H9 (cell line): ENCODE measurements at regions not wholly inside any gene's neighbourhood (a gene's known extent, or its start where the extent isn't known, plus 50 kb on each side); places are given as distances from the start of the nearest gene placed in this dataset.

Source experiments
- DNase-seq: peaks from one replicate; pipeline ENCODE4 v3.0.0-alpha.2; 2017
- H2AFZ ChIP-seq: one replicate; pipeline ENCODE4 v1.6.1; 2013; ENCODE audit warnings: mild to moderate bottlenecking, low read length, control low read depth, moderate library complexity
- H2AK5ac ChIP-seq: 2 replicates; pipeline ENCODE4 v1.6.1; 2013; ENCODE audit warnings: low read length, control low read depth, mixed read lengths; ENCODE audit not compliant: insufficient read length
- H2BK120ac ChIP-seq: one replicate; pipeline ENCODE4 v1.6.1; 2013; ENCODE audit warnings: low read depth, mild to moderate bottlenecking, low read length, control low read depth, inconsistent platforms; ENCODE audit not compliant: poor library complexity, severe bottlenecking
- H2BK12ac ChIP-seq: 2 replicates; pipeline ENCODE4 v1.6.1; 2013; ENCODE audit warnings: low read length, control low read depth, mixed read lengths, low read depth; ENCODE audit not compliant: insufficient read length
- H2BK15ac ChIP-seq: 2 replicates; pipeline ENCODE4 v1.6.1; 2013; ENCODE audit warnings: low read depth, low read length, control low read depth
- H2BK20ac ChIP-seq: one replicate; pipeline ENCODE4 v1.6.1; 2013; ENCODE audit warnings: low read depth, mild to moderate bottlenecking, low read length, control low read depth, inconsistent platforms; ENCODE audit not compliant: poor library complexity, severe bottlenecking
- H2BK5ac ChIP-seq: 2 replicates; pipeline ENCODE4 v1.6.1; 2013; ENCODE audit warnings: low read length, control low read depth, mixed read lengths; ENCODE audit not compliant: insufficient read length
- H3K14ac ChIP-seq: 2 replicates; pipeline ENCODE4 v1.6.1; 2013; ENCODE audit warnings: low read length, control low read depth; ENCODE audit not compliant: insufficient read depth
- H3K18ac ChIP-seq: 2 replicates; pipeline ENCODE4 v1.6.1; 2013; ENCODE audit warnings: low read depth, mild to moderate bottlenecking, mixed read lengths, low read length, control low read depth; ENCODE audit not compliant: insufficient read length
- H3K23ac ChIP-seq: 2 replicates; pipeline ENCODE4 v1.6.1; 2013; ENCODE audit warnings: low read length, control low read depth, mixed read lengths, low read depth; ENCODE audit not compliant: insufficient read length
- H3K23me2 ChIP-seq: 2 replicates; pipeline ENCODE4 v1.6.1; 2013; ENCODE audit warnings: low read depth, mild to moderate bottlenecking, mixed read lengths, low read length, control low read depth; ENCODE audit not compliant: insufficient read length, poor library complexity, severe bottlenecking
- H3K27ac ChIP-seq: 2 replicates; pipeline ENCODE4 v1.5.1; 2013; ENCODE audit warnings: low read length, control low read depth, mixed read lengths, low read depth; ENCODE audit not compliant: insufficient read length
- H3K27me3 ChIP-seq: 2 replicates; pipeline ENCODE4 v1.6.1; 2013; ENCODE audit warnings: low read length, control low read depth, inconsistent platforms; ENCODE audit not compliant: insufficient read depth
- H3K4ac ChIP-seq: 2 replicates; pipeline ENCODE4 v1.6.1; 2013; ENCODE audit warnings: low read depth, mild to moderate bottlenecking, control low read depth, inconsistent platforms, low read length, moderate library complexity
- H3K4me1 ChIP-seq: 2 replicates; pipeline ENCODE4 v1.6.1; 2013; ENCODE audit warnings: low read length, control low read depth, inconsistent platforms; ENCODE audit not compliant: insufficient read depth
- H3K4me2 ChIP-seq: 2 replicates; pipeline ENCODE4 v1.6.1; 2013; ENCODE audit warnings: low read length, control low read depth, mixed read lengths; ENCODE audit not compliant: insufficient read length, insufficient read depth
- H3K56ac ChIP-seq: 2 replicates; pipeline ENCODE4 v1.6.1; 2013; ENCODE audit warnings: low read depth, mild to moderate bottlenecking, mixed read lengths, low read length, control low read depth; ENCODE audit not compliant: insufficient read length
- H3K79me1 ChIP-seq: 2 replicates; pipeline ENCODE4 v1.6.1; 2013; ENCODE audit warnings: low read depth, mild to moderate bottlenecking, moderate library complexity, low read length, control low read depth, inconsistent platforms; ENCODE audit not compliant: insufficient read depth, poor library complexity, severe bottlenecking
- H3K79me2 ChIP-seq: 2 replicates; pipeline ENCODE4 v1.6.1; 2013; ENCODE audit warnings: low read length, control low read depth, inconsistent platforms; ENCODE audit not compliant: insufficient read depth
- H3K9ac ChIP-seq: 2 replicates; pipeline ENCODE4 v1.6.1; 2013; ENCODE audit warnings: low read length, control low read depth, mixed read lengths; ENCODE audit not compliant: insufficient read length; ENCODE audit errors: extremely low read depth
- H3K9me3 ChIP-seq: one replicate; pipeline ENCODE4 v1.6.1; 2013; ENCODE audit warnings: low read depth, low read length, inconsistent platforms; ENCODE audit not compliant: control insufficient read depth
- H3T11ph ChIP-seq: one replicate; pipeline ENCODE4 v1.6.1; 2013; ENCODE audit warnings: mild to moderate bottlenecking, low read length, control low read depth, inconsistent platforms
- H4K20me1 ChIP-seq: one replicate; pipeline ENCODE4 v1.6.1; 2013; ENCODE audit not compliant: control insufficient read depth, insufficient read length, insufficient read depth
- H4K5ac ChIP-seq: 2 replicates; pipeline ENCODE4 v1.6.1; 2013; ENCODE audit warnings: low read depth, mild to moderate bottlenecking, mixed read lengths, low read length, control low read depth; ENCODE audit not compliant: insufficient read length
- H4K8ac ChIP-seq: replicated peaks from 2 replicates; pipeline ENCODE4 v1.6.1; 2013; ENCODE audit warnings: low read length, control low read depth, mixed read lengths, low read depth; ENCODE audit not compliant: insufficient read length
- H4K91ac ChIP-seq: 2 replicates; pipeline ENCODE4 v1.6.1; 2013; ENCODE audit warnings: low read depth, mild to moderate bottlenecking, moderate library complexity, mixed read lengths, low read length, control low read depth; ENCODE audit not compliant: insufficient read length
- H3K27ac Mint-ChIP-seq, 3 experiments: 2 replicates in 2 of 3; 3 replicates in 1 of 3; pipeline ENCODE4 v1.8.0; 2020 to 2021; ENCODE audit warnings: mixed read lengths in 3 of 3, mild to moderate bottlenecking in 1 of 3, moderate library complexity in 1 of 3
- H3K27me3 Mint-ChIP-seq: 2 replicates; pipeline ENCODE4 v1.8.0; 2021; ENCODE audit warnings: low read depth, mild to moderate bottlenecking, moderate library complexity, mixed read lengths
- H3K36me3 Mint-ChIP-seq, 3 experiments: 2 replicates in 2 of 3; 3 replicates in 1 of 3; pipeline ENCODE4 v1.8.0; 2020 to 2021; ENCODE audit warnings: low read depth in 3 of 3, mixed read lengths in 3 of 3; ENCODE audit not compliant: insufficient read depth in 1 of 3
- H3K4me1 Mint-ChIP-seq, 2 experiments: 2 replicates each; pipeline ENCODE4 v1.8.0; 2020; ENCODE audit warnings: mixed read lengths in 2 of 2
- H3K4me3 Mint-ChIP-seq, 2 experiments: 2 replicates in 1 of 2; 3 replicates in 1 of 2; pipeline ENCODE4 v1.8.0; 2020 to 2021; ENCODE audit warnings: mild to moderate bottlenecking in 2 of 2, mixed read lengths in 2 of 2, moderate library complexity in 1 of 2
- H3K9me3 Mint-ChIP-seq, 2 experiments: 2 replicates in 1 of 2; 3 replicates in 1 of 2; pipeline ENCODE4 v1.8.0; 2020; ENCODE audit warnings: mild to moderate bottlenecking in 2 of 2, mixed read lengths in 2 of 2, moderate library complexity in 1 of 2
- WGBS: extraction: QIAGEN DNeasy Blood & Tissue Kit; methylation state at CpG from one replicate; pipeline ENCODE4 v1.1.7; 2013; ENCODE audit warnings: missing lambda C conversion rate, low lambda C conversion rate, mixed read lengths; ENCODE audit not compliant: insufficient read length; ENCODE audit errors: extremely low coverage; 5-methylcytosine and 5-hydroxymethylcytosine counted together
- TF ChIP-seq, protein P1 (sequence below): fragments of 200-600 bp; sonication (generic); conservative IDR thresholded peaks from 3 replicates; pipeline ENCODE4 v1.8.0; 2021; ENCODE audit warnings: antibody characterized with exemption, mild to moderate bottlenecking

DNA sequence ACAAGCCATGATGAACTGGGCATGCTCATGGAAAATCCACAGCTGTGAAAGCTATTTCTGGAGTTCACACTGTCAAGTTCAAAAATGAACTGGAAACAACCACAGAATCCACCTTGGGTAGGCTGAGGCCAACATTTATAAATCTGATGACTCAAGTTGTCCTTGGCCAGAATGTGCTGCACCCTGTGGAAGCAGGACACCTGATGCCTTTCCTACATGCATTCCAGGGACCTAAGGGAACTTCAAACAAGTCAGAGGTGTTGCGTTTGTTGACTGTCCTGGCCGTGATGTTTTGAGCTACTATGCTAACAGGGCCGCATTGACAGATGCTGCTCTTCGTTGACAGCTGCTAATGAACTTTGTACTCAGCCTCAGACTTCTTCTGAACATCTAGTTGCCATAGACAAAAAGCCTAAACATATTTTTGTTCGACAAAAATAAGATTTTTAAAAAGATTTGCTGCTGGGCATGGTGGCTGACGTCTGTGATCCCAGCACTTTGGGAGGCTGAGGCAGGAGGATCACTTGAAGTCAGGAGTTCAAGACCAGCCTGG lies 127.9 kb upstream of the SLC45A1 start:
- H2BK5ac ChIP-seq, result no peak overlapping the region
- no peak overlapping the region for H2BK120ac ChIP-seq
- H3K23ac ChIP-seq, result no peak overlapping the region
- H3K14ac ChIP-seq, result no peak overlapping the region
- WGBS, result no CpG with 5 or more reads among the region's 6 CpGs
- no peak overlapping the region for H3K56ac ChIP-seq
- Mint-ChIP-seq H3K27ac (no peak overlapping the region), H3K4me1 (peaks cover 8 to 9% of the 10 kb centered on the region in 2 experiments), H3K9me3 (no peaks in the 10 kb centered on the region; a peak in 1 of 5 replicates), H3K36me3 (no peaks in the 10 kb centered on the region), H3K27me3 (no peaks in the 10 kb centered on the region), H3K4me3 (no peak overlapping the region)
- no peaks in the 10 kb centered on the region for H3K79me1 ChIP-seq
- H2AFZ ChIP-seq, result no peak overlapping the region
- H3K4me2 ChIP-seq, result no peak overlapping the region
- H3K18ac ChIP-seq, result no peak overlapping the region
- no peaks in the 10 kb centered on the region for H3K9me3 ChIP-seq
- H3K27ac ChIP-seq, result no peak overlapping the region
- H3K23me2 ChIP-seq, result no peaks in the 10 kb centered on the region
- peaks cover 2% of the 10 kb centered on the region; the same call in 1 of the 2 replicates for H3K4me1 ChIP-seq
- H2BK12ac ChIP-seq, result no peak overlapping the region
- no peaks in the 10 kb centered on the region for H3K79me2 ChIP-seq
- TF ChIP-seq, protein P1, sequence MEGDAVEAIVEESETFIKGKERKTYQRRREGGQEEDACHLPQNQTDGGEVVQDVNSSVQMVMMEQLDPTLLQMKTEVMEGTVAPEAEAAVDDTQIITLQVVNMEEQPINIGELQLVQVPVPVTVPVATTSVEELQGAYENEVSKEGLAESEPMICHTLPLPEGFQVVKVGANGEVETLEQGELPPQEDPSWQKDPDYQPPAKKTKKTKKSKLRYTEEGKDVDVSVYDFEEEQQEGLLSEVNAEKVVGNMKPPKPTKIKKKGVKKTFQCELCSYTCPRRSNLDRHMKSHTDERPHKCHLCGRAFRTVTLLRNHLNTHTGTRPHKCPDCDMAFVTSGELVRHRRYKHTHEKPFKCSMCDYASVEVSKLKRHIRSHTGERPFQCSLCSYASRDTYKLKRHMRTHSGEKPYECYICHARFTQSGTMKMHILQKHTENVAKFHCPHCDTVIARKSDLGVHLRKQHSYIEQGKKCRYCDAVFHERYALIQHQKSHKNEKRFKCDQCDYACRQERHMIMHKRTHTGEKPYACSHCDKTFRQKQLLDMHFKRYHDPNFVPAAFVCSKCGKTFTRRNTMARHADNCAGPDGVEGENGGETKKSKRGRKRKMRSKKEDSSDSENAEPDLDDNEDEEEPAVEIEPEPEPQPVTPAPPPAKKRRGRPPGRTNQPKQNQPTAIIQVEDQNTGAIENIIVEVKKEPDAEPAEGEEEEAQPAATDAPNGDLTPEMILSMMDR, result no peak
- H3K27me3 ChIP-seq, result no peaks in the 10 kb centered on the region
- no peak overlapping the region for H2BK20ac ChIP-seq
- no peak overlapping the region for H3K4ac ChIP-seq
- no peak overlapping the region for H3K9ac ChIP-seq
- DNase-seq, result no peak
- H4K20me1 ChIP-seq, result no peaks in the 10 kb centered on the region
- H4K8ac ChIP-seq, result no peak overlapping the region
- no peak overlapping the region for H3T11ph ChIP-seq
- no peak overlapping the region for H4K91ac ChIP-seq
- no peak overlapping the region for H4K5ac ChIP-seq
- no peak overlapping the region for H2BK15ac ChIP-seq
- H2AK5ac ChIP-seq, result no peak overlapping the region
